PC-9 (cell line): ENCODE measurements at regions not wholly inside any gene's neighbourhood (a gene's known extent, or its start where the extent isn't known, plus 50 kb on each side); places are given as distances from the start of the nearest gene placed in this dataset.

Source experiments
- BruUV-seq: library from RNA; stranded (reverse); fragments of 400-500 nt; replicated peaks from 2 replicates; lab custom pipeline; 2021; lab: Mats Ljungman, UMichigan
- CTCF ChIA-PET: fragments of 300-600 bp; sonication (Branson Sonifier 250); formaldehyde crosslinking; loops from one replicate; lab custom pipeline; 2022; ENCODE audit warnings: antibody characterized with exemption; lab: Charles Lee
- POLR2A ChIA-PET: fragments of 300-600 bp; sonication (Branson Sonifier 250); formaldehyde crosslinking; loops from one replicate; lab custom pipeline; 2022; ENCODE audit warnings: antibody characterized with exemption; ENCODE audit not compliant: unreplicated experiment; lab: Charles Lee
- DNase-seq, 2 experiments: peaks; one replicate each; pipeline versions ENCODE4 v3.0.0 to v3.0.0-alpha.2; 2015 to 2022; ENCODE audit warnings: mixed read lengths in 1 of 2
- H2AFZ ChIP-seq: fragments of 200-600 bp; sonication (generic); 2 replicates; pipeline ENCODE4 v1.8.1; 2017; ENCODE audit warnings: antibody characterized with exemption
- H3F3A ChIP-seq: fragments of 200-600 bp; sonication (generic); 2 replicates; pipeline ENCODE4 v1.8.1; 2017; ENCODE audit warnings: antibody characterized with exemption, mild to moderate bottlenecking, low read depth; ENCODE audit not compliant: insufficient read depth
- H3K27ac ChIP-seq: fragments of 200-600 bp; sonication (generic); 2 replicates; pipeline ENCODE4 v1.6.1; 2016; ENCODE audit warnings: mixed run types
- H3K27me3 ChIP-seq: fragments of 200-600 bp; sonication (generic); 2 replicates; pipeline ENCODE4 v1.6.1; 2016; ENCODE audit warnings: low read depth, mixed run types; ENCODE audit not compliant: insufficient read depth
- H3K36me3 ChIP-seq: fragments of 200-600 bp; sonication (generic); 2 replicates; pipeline ENCODE4 v1.6.1; 2016; ENCODE audit warnings: low read depth, mixed run types
- H3K4me1 ChIP-seq: fragments of 200-600 bp; sonication (generic); replicated peaks from 2 replicates; pipeline ENCODE4 v1.6.1; 2016; ENCODE audit warnings: mixed run types; ENCODE audit not compliant: insufficient read depth
- H3K4me2 ChIP-seq: fragments of 200-600 bp; sonication (generic); 2 replicates; pipeline ENCODE4 v1.6.1; 2017; ENCODE audit warnings: mixed run types
- H3K4me3 ChIP-seq: fragments of 200-600 bp; sonication (generic); 2 replicates; pipeline ENCODE4 v1.6.1; 2016; ENCODE audit warnings: mixed run types
- H3K79me2 ChIP-seq: fragments of 200-600 bp; sonication (generic); 2 replicates; pipeline ENCODE4 v1.6.1; 2017; ENCODE audit warnings: low read depth, mixed run types
- H3K9me2 ChIP-seq: fragments of 200-600 bp; sonication (generic); 2 replicates; pipeline ENCODE4 v1.8.1; 2017; ENCODE audit warnings: mild to moderate bottlenecking; ENCODE audit not compliant: insufficient read depth
- H3K9me3 ChIP-seq: fragments of 200-600 bp; sonication (generic); 2 replicates; pipeline ENCODE4 v1.8.1; 2016; ENCODE audit warnings: low read depth; ENCODE audit not compliant: insufficient read depth
- H4K20me1 ChIP-seq: fragments of 200-600 bp; sonication (generic); 2 replicates; pipeline ENCODE4 v1.8.1; 2017; ENCODE audit not compliant: insufficient read depth
- CTCF ChIP-seq: fragments of 200-600 bp; sonication (generic); conservative IDR thresholded peaks from 2 replicates; pipeline ENCODE4 v1.6.1; 2017; ENCODE audit warnings: mixed run types, antibody characterized with exemption, mild to moderate bottlenecking, moderate library complexity
- EZH2 ChIP-seq: fragments of 200-600 bp; sonication (generic); IDR thresholded peaks from 2 replicates; pipeline ENCODE4 v1.8.0; 2017; ENCODE audit warnings: antibody characterized with exemption, low read depth
- intact Hi-C: fragments of 100-400 bp; cut with micrococcal nuclease; formaldehyde crosslinking; loops from one replicate; pipeline ENCODE4 v1.10.0; 2022; ENCODE audit not compliant: unreplicated experiment

GRCh38 chr5:12113062-12113461 lies 208.8 kb upstream of the CTNND2 start:
- H3K4me2 ChIP-seq: no peak overlapping the region
- no peaks in the 10 kb centered on the region for H3K36me3 ChIP-seq
- H3K27ac ChIP-seq: no peak overlapping the region
- no peaks in the 10 kb centered on the region for H3K9me2 ChIP-seq
- no peak overlapping the region for H3K4me3 ChIP-seq
- BruUV-seq: no TSS peak
- H3K9me3 ChIP-seq: no peaks in the 10 kb centered on the region
- intact Hi-C loops: no loop called here
- no peaks in the 10 kb centered on the region for H3K4me1 ChIP-seq
- no peaks in the 10 kb centered on the region for H3F3A ChIP-seq
- no peaks in the 10 kb centered on the region for H4K20me1 ChIP-seq
- H2AFZ ChIP-seq: no peak overlapping the region
- CTCF ChIA-PET: no interaction called here
- H3K79me2 ChIP-seq: no peaks in the 10 kb centered on the region
- no peak for DNase-seq
- TF ChIP-seq EZH2 (no peak), CTCF (no peak)
- H3K27me3 ChIP-seq: no peaks in the 10 kb centered on the region
- POLR2A ChIA-PET: no interaction called here

- Histone ChIP-seq H3K4me2 (no peak overlapping the region), H3K79me2 (no peaks in the 10 kb centered on the region), H4K20me1 (no peaks in the 10 kb centered on the region), H3K27ac (no peak overlapping the region), H2AFZ (no peak overlapping the region), H3K4me1 (no peaks in the 10 kb centered on the region), H3K27me3 (no peaks in the 10 kb centered on the region), H3K9me2 (no peaks in the 10 kb centered on the region), H3K36me3 (no peaks in the 10 kb centered on the region), H3F3A (no peaks in the 10 kb centered on the region), H3K9me3 (no peaks in the 10 kb centered on the region), H3K4me3 (no peak overlapping the region)
- ChIA-PET POLR2A (no interaction called here), CTCF (no interaction called here)
- BruUV-seq: no TSS peak
- intact Hi-C loops: no loop called here
- no peak for DNase-seq
- TF ChIP-seq EZH2 (no peak), CTCF (no peak)
Measured at GRCh38 chr5:12111261-12111660, 207.0 kb upstream of the CTNND2 start.

GRCh38 chr5:12110629-12111028 lies 206.4 kb upstream of the CTNND2 start:
- Histone ChIP-seq H3K9me3 (no peaks in the 10 kb centered on the region), H3K9me2 (no peaks in the 10 kb centered on the region), H3K4me3 (no peak overlapping the region), H3K36me3 (no peaks in the 10 kb centered on the region), H3K79me2 (no peaks in the 10 kb centered on the region), H2AFZ (no peak overlapping the region), H3K27me3 (no peaks in the 10 kb centered on the region), H3K27ac (no peak overlapping the region), H4K20me1 (no peaks in the 10 kb centered on the region), H3K4me2 (no peak overlapping the region), H3F3A (no peaks in the 10 kb centered on the region), H3K4me1 (no peaks in the 10 kb centered on the region)
- TF ChIP-seq EZH2: no peak
- no peak for TF ChIP-seq CTCF
- BruUV-seq: no TSS peak
- ChIA-PET POLR2A (interaction anchor here (0.6 kb wide), 1 partner anchor 648 kb away, joined by 8 read pairs; no protein-coding TSS in a partner anchor), CTCF (no interaction called here)
- intact Hi-C loops: no loop called here
- DNase-seq: no peak
